ENCODE measurements at regions not wholly inside any gene's neighbourhood (a gene's known extent, or its start where the extent isn't known, plus 50 kb on each side); places are given as distances from the start of the nearest gene placed in this dataset.

GRCh38 chr18:41465386-41465785 is 489.6 kb upstream of the PIK3C3 start:
- FAIRE-seq (no peak), DNase-seq (ENCODE audit: low read depth, low spot score) (no peak)
- H3K27me3 ChIP-seq (ENCODE audit: control insufficient read depth in 2 of 2, insufficient read depth in 2 of 2, low read length in 2 of 2): no peaks in the 10 kb centered on the region
- no peaks in the 10 kb centered on the region for H3K36me3 ChIP-seq (ENCODE audit: control insufficient read depth in 2 of 2, extremely low read depth in 1 of 2, insufficient read depth in 2 of 2, low read length in 2 of 2)
- ChIA-PET POLR2A (no interaction called here), CTCF (no interaction called here)
- no TSS peak for BruUV-seq (replicated peaks)
- H3K9me3 ChIP-seq (replicated peaks; ENCODE audit: control insufficient read depth, insufficient read depth, low read length): no peaks in the 10 kb centered on the region
- H3K9me1 ChIP-seq (replicated peaks; ENCODE audit: control insufficient read depth, extremely low read depth, insufficient read depth, low read length): no peaks in the 10 kb centered on the region
- no peak overlapping the region for H3K4me2 ChIP-seq (ENCODE audit: insufficient read depth, low read length)
- no peaks in the 10 kb centered on the region for H4K20me1 ChIP-seq (replicated peaks; ENCODE audit: control insufficient read depth, extremely low read depth, insufficient read depth, low read length)
- intact Hi-C loops (cut with micrococcal nuclease): no loop called here
- H3K9ac ChIP-seq (replicated peaks; ENCODE audit: extremely low read depth, insufficient read depth, low read length): no peak overlapping the region
- dilution Hi-C loops (cut with MboI; ENCODE audit: extremely low pct_ligation_motif_present, low sequenced_read_pairs): no loop called here
- H3K79me2 ChIP-seq (ENCODE audit: control insufficient read depth, insufficient read depth, low read length): no peaks in the 10 kb centered on the region
- TF ChIP-seq POLR2AphosphoS5 (IDR thresholded peaks at IDR 0.05; ENCODE audit: insufficient read depth, low read depth, low read length) (no peak), JUN (IDR thresholded peaks at IDR 0.05; ENCODE audit: borderline replicate concordance, insufficient read depth, insufficient read length, low read depth) (no peak), MAX (IDR thresholded peaks at IDR 0.05; ENCODE audit: insufficient read depth, insufficient read length) (no peak), MYC (IDR thresholded peaks at IDR 0.05; ENCODE audit: low read depth, low read length) (no peak), POLR2A (IDR thresholded peaks at IDR 0.05; ENCODE audit: low read depth, low read length) (no peak), FOS (IDR thresholded peaks at IDR 0.05; ENCODE audit: borderline replicate concordance, insufficient read depth, low read length) (no peak), EZH2 (IDR thresholded peaks at IDR 0.05; ENCODE audit: borderline replicate concordance, low read depth, low read length, severe bottlenecking) (no peak), CTCF (IDR thresholded peaks at IDR 0.05; ENCODE audit: extremely low read depth in 1 of 2, insufficient read depth in 1 of 2, low read depth in 1 of 2, low read length in 2 of 2) (no peak), GATA2 (IDR thresholded peaks at IDR 0.05; ENCODE audit: insufficient read depth, insufficient read length, low read depth, low read length) (no peak)
- no peaks in the 10 kb centered on the region for H3K4me1 ChIP-seq (ENCODE audit: control insufficient read depth, extremely low read depth, insufficient read depth, low read length)
- H3K4me3 ChIP-seq (replicated peaks in 1 of 3; ENCODE audit: insufficient read depth in 1 of 3, low read depth in 1 of 3, low read length in 3 of 3): no peak overlapping the region
- H3K27ac ChIP-seq (ENCODE audit: insufficient read depth, low read depth, low read length): no peak overlapping the region
- H2AFZ ChIP-seq (ENCODE audit: low read depth, low read length): no peak overlapping the region

Measured in endothelial cell of umbilical vein (primary cell).